AG09309 (cell line): ENCODE measurements at regions not wholly inside any gene's neighbourhood (a gene's known extent, or its start where the extent isn't known, plus 50 kb on each side); places are given as distances from the start of the nearest gene placed in this dataset.

ENCODE experiments used
- DNase-seq: peaks from one replicate; pipeline ENCODE4 v3.0.0-alpha.2; 2010; ENCODE audit warnings: low read depth
- H3K4me3 ChIP-seq: 2 replicates; pipeline ENCODE4 v1.5.1; 2011; ENCODE audit warnings: mild to moderate bottlenecking, low read depth, low read length, moderate library complexity; ENCODE audit not compliant: control insufficient read depth
- TF ChIP-seq, protein P1 (sequence below): IDR thresholded peaks from 2 replicates; pipeline ENCODE4 v1.5.1; 2011; ENCODE audit warnings: mild to moderate bottlenecking, low read depth, low read length, inconsistent platforms; ENCODE audit not compliant: insufficient read depth, control insufficient read depth; ENCODE audit errors: missing control alignments

DNA sequence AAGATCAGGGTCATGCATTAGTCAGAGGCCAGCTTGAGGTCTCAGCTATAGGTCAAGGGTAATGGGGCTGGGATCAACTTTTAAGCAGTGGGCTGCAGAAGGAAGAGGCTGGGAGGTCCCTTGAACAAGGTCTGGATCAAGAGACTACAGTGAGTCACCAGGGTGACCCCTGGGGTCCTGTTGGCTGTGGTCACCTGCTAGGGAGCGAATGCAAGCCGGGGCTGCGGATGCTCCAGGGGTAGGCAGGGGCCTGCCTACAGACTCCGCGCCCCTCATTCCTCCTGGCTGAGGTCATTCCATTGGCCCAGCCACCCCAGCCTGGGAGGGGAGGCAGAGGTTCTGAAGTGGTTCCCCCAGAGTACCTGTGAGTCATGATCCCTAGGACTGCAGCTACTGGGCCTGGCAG, 110.4 kb downstream of the CYP26B1 start:
- no peak for DNase-seq
- TF ChIP-seq, protein P1, sequence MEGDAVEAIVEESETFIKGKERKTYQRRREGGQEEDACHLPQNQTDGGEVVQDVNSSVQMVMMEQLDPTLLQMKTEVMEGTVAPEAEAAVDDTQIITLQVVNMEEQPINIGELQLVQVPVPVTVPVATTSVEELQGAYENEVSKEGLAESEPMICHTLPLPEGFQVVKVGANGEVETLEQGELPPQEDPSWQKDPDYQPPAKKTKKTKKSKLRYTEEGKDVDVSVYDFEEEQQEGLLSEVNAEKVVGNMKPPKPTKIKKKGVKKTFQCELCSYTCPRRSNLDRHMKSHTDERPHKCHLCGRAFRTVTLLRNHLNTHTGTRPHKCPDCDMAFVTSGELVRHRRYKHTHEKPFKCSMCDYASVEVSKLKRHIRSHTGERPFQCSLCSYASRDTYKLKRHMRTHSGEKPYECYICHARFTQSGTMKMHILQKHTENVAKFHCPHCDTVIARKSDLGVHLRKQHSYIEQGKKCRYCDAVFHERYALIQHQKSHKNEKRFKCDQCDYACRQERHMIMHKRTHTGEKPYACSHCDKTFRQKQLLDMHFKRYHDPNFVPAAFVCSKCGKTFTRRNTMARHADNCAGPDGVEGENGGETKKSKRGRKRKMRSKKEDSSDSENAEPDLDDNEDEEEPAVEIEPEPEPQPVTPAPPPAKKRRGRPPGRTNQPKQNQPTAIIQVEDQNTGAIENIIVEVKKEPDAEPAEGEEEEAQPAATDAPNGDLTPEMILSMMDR, result no peak
- H3K4me3 ChIP-seq, result no peak overlapping the region

DNA sequence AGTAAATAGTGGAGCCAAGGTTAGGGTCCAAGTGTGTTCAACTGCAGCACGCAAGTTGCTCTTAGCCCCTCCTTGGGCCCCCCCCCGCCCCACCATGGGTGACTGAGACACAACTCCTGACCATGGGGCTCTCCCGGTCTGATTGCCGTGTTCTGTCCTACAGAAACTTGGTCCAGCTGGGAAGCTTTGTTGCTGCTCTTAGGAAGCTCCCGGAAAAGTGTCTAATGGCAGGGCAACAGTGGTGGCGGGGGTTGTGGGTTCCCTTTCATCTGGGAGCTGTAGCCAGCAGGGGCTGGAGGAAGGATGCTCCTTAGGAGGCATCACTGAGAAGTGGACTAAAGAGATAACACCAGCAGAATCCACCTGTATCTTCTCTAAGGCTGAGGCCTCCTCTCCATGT, 111.1 kb downstream of the CYP26B1 start:
- DNase-seq, result no peak
- TF ChIP-seq, protein P1, result no peak
- H3K4me3 ChIP-seq, result no peak overlapping the region

DNA sequence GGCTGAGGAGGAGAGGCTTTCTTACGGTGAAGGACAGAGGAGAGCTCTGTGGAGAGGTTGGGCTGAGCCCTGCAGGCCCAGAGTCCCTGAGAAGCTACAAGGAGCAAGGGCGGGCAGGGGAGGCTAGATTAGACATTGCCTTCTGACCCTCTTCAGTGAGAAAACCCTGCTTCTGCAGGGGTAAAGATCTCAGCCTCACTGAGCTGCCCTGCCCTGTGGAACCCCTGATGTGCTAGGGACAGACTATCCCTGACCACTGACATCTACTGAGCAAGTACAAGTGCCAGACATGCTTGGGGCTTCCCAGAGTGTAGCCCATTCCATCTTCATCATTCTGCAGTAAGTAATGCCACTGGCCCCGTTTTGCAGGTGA, 111.5 kb downstream of the CYP26B1 start:
- no peak overlapping the region for H3K4me3 ChIP-seq
- no peak for DNase-seq
- TF ChIP-seq, protein P1, result no peak

DNA sequence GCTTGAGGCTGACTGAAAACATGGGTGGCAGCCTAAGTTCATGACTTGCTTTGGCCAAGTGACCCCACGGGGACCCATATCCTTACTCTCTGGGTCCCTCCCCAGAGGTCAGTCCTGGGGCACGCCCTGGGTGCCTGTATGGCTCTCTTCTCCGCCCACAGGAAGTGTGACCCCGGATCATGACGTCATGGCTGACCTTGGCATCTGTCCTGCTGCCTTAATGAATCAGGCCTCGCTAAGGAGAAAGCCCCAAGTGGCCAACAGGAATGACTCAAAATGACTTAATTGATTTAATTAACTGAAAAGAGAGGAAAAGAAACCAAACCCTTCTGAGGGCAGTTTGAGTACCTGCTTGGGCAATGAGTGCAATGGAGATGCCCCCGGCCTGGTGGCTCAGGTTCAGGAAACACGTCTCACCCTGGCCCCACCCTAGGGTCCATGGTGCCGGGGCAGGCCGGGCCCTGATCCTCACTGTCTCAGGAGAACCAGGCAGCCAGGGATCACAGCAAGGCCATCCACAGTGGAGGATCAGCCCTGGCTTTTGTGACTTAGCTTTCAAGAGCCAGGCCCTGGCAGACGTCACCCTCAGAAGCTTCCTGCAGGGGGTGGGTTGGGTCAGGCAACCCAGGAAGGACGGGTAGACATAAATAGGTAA, 112.0 kb downstream of the CYP26B1 start:
- TF ChIP-seq, protein P1, result no peak
- DNase-seq, result no peak

DNA sequence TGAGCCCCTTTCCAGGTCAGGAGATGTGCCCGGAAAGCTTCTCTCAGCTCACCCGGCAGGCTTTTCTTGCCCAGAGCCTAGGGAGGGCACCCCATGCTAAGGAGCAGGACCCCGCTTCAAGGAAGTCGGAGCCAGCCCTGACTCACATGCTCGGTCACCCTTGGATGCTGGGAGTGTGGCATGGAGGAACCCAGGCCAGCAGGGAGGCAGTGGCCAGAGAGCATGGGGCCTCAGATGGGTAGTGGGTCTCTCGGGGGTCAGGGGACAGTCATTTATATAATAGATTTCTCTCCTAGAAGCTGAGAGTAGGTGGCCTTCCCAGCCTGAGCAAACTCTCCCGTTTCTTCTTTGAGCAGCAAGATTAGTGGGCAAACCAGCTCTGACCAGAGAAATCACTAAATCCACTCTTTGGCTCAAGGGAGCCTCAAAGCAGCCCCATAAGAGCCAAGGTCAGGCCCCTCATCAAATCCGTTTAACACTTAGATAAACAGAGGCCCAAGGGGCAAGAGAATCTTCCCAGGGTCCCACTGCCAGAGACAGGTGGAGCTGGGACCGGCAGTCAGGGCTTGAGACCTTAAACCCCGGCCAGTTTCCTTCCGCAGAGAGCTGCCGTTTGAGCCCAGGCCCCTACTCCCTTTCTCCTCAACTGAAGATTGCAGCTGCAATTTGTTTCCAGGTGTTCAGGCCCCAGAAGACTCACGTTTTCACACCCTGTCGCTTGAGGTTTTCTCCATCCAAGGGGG, 113.1 kb downstream of the CYP26B1 start:
- TF ChIP-seq, protein P1, result no peak
- DNase-seq, result no peak

More for the DNA sequence above, 112.0 kb downstream of the CYP26B1 start:
- H3K4me3 ChIP-seq, result no peak overlapping the region

DNA sequence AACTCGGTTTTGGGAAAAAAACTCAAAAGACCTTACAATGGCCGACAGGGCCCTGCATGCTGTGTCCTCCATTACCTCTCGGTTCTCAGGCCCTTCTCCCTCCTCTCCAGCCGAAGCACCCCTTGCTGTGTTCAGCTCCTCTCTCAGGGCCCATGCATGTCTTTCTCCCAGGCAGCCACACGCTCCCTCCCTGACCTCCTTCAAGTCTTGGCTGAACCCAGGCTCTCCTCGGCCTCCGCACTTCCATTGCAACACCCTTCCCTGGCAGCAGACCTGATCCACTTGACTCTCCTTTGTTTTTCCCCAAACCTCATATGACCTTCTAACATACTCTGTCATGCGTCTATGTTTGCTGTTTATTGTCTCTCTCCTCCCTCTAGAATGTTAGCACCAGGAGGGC, 114.0 kb downstream of the CYP26B1 start:
- no peak overlapping the region for H3K4me3 ChIP-seq
- no peak for DNase-seq
- TF ChIP-seq, protein P1, result no peak

More for the DNA sequence above, 113.1 kb downstream of the CYP26B1 start:
- H3K4me3 ChIP-seq, result no peak overlapping the region
